IMR-90 (cell line): ENCODE measurements at regions not wholly inside any gene's neighbourhood (a gene's known extent, or its start where the extent isn't known, plus 50 kb on each side); places are given as distances from the start of the nearest gene placed in this dataset.

ENCODE experiments used
- CEBPB ChIP-seq: IDR thresholded peaks from 2 replicates; pipeline ENCODE4 v1.6.1; 2012; ENCODE audit warnings: low read depth, low read length, improper control_type of control experiment
- MAZ ChIP-seq: IDR thresholded peaks from 2 replicates; pipeline ENCODE4 v1.6.1; 2012; ENCODE audit warnings: low read depth, mild to moderate bottlenecking, low read length, improper control_type of control experiment, moderate library complexity, borderline replicate concordance
- POLR2A ChIP-seq: IDR thresholded peaks from 2 replicates; pipeline ENCODE4 v1.6.1; 2012; ENCODE audit warnings: mild to moderate bottlenecking, low read depth, low read length
- RAD21 ChIP-seq: IDR thresholded peaks from 2 replicates; pipeline ENCODE4 v1.6.1; 2012; ENCODE audit warnings: low read length, improper control_type of control experiment
- RFX5 ChIP-seq: IDR thresholded peaks from 2 replicates; pipeline ENCODE4 v1.8.0; 2012; ENCODE audit warnings: low read depth, mild to moderate bottlenecking, low read length, moderate library complexity
- TF ChIP-seq, protein P1 (sequence below): conservative IDR thresholded peaks from 2 replicates; pipeline ENCODE4 v1.5.1; 2012; ENCODE audit warnings: mild to moderate bottlenecking, low read depth, low read length, improper control_type of control experiment
- TF ChIP-seq, protein P2 (sequence below): fragments of 150-350 bp; IDR thresholded peaks from 2 replicates; pipeline ENCODE4 v1.6.1; 2017; ENCODE audit warnings: mild to moderate bottlenecking, antibody characterized with exemption, low read length, low read depth

DNA sequence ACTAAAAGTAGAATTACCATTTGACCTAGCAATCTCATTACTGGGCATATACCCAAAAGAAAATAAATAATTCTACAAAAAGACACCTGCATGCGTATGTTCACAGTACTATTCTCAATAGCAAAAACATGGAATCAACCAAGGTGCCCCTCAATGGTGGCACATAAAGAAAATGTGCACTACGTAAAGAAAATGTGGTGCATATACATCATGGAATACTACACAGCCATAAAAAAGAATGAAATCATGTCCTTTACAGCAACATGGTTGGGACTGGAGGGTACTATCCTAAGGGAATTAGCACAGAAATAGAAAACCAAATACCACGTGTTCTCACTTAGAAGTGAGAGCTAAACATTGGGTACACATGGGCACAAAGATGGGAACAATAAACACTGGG is 250.7 kb upstream of the TNP1 start:
- no peak for TF ChIP-seq CEBPB
- TF ChIP-seq, protein P1, sequence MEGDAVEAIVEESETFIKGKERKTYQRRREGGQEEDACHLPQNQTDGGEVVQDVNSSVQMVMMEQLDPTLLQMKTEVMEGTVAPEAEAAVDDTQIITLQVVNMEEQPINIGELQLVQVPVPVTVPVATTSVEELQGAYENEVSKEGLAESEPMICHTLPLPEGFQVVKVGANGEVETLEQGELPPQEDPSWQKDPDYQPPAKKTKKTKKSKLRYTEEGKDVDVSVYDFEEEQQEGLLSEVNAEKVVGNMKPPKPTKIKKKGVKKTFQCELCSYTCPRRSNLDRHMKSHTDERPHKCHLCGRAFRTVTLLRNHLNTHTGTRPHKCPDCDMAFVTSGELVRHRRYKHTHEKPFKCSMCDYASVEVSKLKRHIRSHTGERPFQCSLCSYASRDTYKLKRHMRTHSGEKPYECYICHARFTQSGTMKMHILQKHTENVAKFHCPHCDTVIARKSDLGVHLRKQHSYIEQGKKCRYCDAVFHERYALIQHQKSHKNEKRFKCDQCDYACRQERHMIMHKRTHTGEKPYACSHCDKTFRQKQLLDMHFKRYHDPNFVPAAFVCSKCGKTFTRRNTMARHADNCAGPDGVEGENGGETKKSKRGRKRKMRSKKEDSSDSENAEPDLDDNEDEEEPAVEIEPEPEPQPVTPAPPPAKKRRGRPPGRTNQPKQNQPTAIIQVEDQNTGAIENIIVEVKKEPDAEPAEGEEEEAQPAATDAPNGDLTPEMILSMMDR = no peak
- no peak for TF ChIP-seq RAD21
- TF ChIP-seq RFX5 = no peak
- TF ChIP-seq, protein P2, sequence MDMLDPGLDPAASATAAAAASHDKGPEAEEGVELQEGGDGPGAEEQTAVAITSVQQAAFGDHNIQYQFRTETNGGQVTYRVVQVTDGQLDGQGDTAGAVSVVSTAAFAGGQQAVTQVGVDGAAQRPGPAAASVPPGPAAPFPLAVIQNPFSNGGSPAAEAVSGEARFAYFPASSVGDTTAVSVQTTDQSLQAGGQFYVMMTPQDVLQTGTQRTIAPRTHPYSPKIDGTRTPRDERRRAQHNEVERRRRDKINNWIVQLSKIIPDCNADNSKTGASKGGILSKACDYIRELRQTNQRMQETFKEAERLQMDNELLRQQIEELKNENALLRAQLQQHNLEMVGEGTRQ = no peak
- TF ChIP-seq MAZ = no peak
- no peak for TF ChIP-seq POLR2A
